Endothelial cell of umbilical vein (primary cell): ENCODE measurements at regions not wholly inside any gene's neighbourhood (a gene's known extent, or its start where the extent isn't known, plus 50 kb on each side); places are given as distances from the start of the nearest gene placed in this dataset.

Experiments
- BruUV-seq: library from RNA; stranded (reverse); fragments of 400-500 nt; replicated peaks from 2 replicates; lab custom pipeline; 2021; lab: Mats Ljungman, UMichigan
- CTCF ChIA-PET: fragments of 300-600, 350-600 bp; sonication (Branson Sonifier 250); formaldehyde crosslinking; loops from one replicate; lab custom pipeline; 2021; ENCODE audit warnings: antibody characterized with exemption, inconsistent platforms; lab: Charles Lee
- POLR2A ChIA-PET: fragments of 300-600, 350-600 bp; sonication (Branson Sonifier 250); formaldehyde crosslinking; loops from one replicate; lab custom pipeline; 2021; ENCODE audit warnings: antibody characterized with exemption, inconsistent platforms; lab: Charles Lee
- DNase-seq: peaks from one replicate; pipeline ENCODE4 v3.0.0-alpha.2; 2011; ENCODE audit warnings: low read depth, low spot score
- FAIRE-seq: peaks from 2 replicates; lab custom pipeline; 2011; peaks lifted over from hg19 to GRCh38; lab: Jason Lieb, UNC
- H2AFZ ChIP-seq: 2 replicates; pipeline ENCODE4 v1.6.0; 2012; ENCODE audit warnings: low read depth, low read length, control low read depth, inconsistent platforms
- H3K27ac ChIP-seq: 2 replicates; pipeline ENCODE4 v1.5.1; 2011; ENCODE audit warnings: low read depth, mild to moderate bottlenecking, control low read depth, low read length, moderate library complexity; ENCODE audit not compliant: insufficient read depth
- H3K27me3 ChIP-seq, 2 experiments: 2 replicates each; pipeline versions ENCODE4 v1.6.0 to v1.6.1; 2011; ENCODE audit warnings: low read length in 2 of 2, mixed read lengths in 1 of 2; ENCODE audit not compliant: control insufficient read depth in 2 of 2, insufficient read depth in 2 of 2
- H3K36me3 ChIP-seq, 2 experiments: 2 replicates in 1 of 2; 3 replicates in 1 of 2; pipeline ENCODE4 v1.5.1; 2011; ENCODE audit warnings: low read length in 2 of 2, mild to moderate bottlenecking in 1 of 2, moderate library complexity in 1 of 2; ENCODE audit not compliant: control insufficient read depth in 2 of 2, insufficient read depth in 2 of 2; ENCODE audit errors: extremely low read depth in 1 of 2
- H3K4me1 ChIP-seq: 3 replicates; pipeline ENCODE4 v1.5.1; 2011; ENCODE audit warnings: mild to moderate bottlenecking, low read length; ENCODE audit not compliant: control insufficient read depth, insufficient read depth; ENCODE audit errors: extremely low read depth
- H3K4me2 ChIP-seq: 2 replicates; pipeline ENCODE4 v1.6.1; 2011; ENCODE audit warnings: low read length, control low read depth, mixed read lengths; ENCODE audit not compliant: insufficient read depth
- H3K4me3 ChIP-seq, 3 experiments: fragments of 200-600 bp in 1 of 3; sonication (generic), shearing (Covaris generic) in 1 of 3; replicated peaks in 1 of 3; 2 replicates each; pipeline ENCODE4 v1.5.1; 2011 to 2016; ENCODE audit warnings: control low read depth in 3 of 3, low read length in 3 of 3, mild to moderate bottlenecking in 2 of 3, inconsistent platforms in 1 of 3, low read depth in 1 of 3, moderate library complexity in 1 of 3; ENCODE audit not compliant: insufficient read depth in 1 of 3
- H3K79me2 ChIP-seq: 2 replicates; pipeline ENCODE4 v1.6.0; 2012; ENCODE audit warnings: low read length, inconsistent platforms; ENCODE audit not compliant: control insufficient read depth, insufficient read depth
- H3K9ac ChIP-seq: replicated peaks from 2 replicates; pipeline ENCODE3; 2011; ENCODE audit warnings: low read length, control low read depth; ENCODE audit not compliant: insufficient read depth; ENCODE audit errors: extremely low read depth
- H3K9me1 ChIP-seq: replicated peaks from 3 replicates; pipeline ENCODE4 v1.6.0; 2011; ENCODE audit warnings: mild to moderate bottlenecking, low read length; ENCODE audit not compliant: control insufficient read depth, insufficient read depth; ENCODE audit errors: extremely low read depth
- H3K9me3 ChIP-seq: replicated peaks from 2 replicates; pipeline ENCODE4 v1.5.1; 2012; ENCODE audit warnings: low read length, inconsistent platforms; ENCODE audit not compliant: control insufficient read depth, insufficient read depth
- H4K20me1 ChIP-seq: replicated peaks from 2 replicates; pipeline ENCODE3; 2011; ENCODE audit warnings: mild to moderate bottlenecking, low read length; ENCODE audit not compliant: control insufficient read depth, insufficient read depth; ENCODE audit errors: extremely low read depth
- EZH2 ChIP-seq: IDR thresholded peaks from 2 replicates; pipeline ENCODE4 v1.6.1; 2012; ENCODE audit warnings: borderline replicate concordance, low read depth, mild to moderate bottlenecking, moderate library complexity, low read length, inconsistent platforms; ENCODE audit not compliant: severe bottlenecking
- FOS ChIP-seq: IDR thresholded peaks from 2 replicates; pipeline ENCODE4 v1.6.1; 2011; ENCODE audit warnings: mild to moderate bottlenecking, low read length, moderate library complexity, borderline replicate concordance; ENCODE audit not compliant: insufficient read depth
- GATA2 ChIP-seq: IDR thresholded peaks from 2 replicates; pipeline ENCODE4 v1.7.0; 2011; ENCODE audit warnings: low read depth, mild to moderate bottlenecking, moderate library complexity, mixed read lengths, low read length; ENCODE audit not compliant: insufficient read length, insufficient read depth
- JUN ChIP-seq: IDR thresholded peaks from 2 replicates; pipeline ENCODE4 v1.6.1; 2011; ENCODE audit warnings: borderline replicate concordance, low read depth; ENCODE audit not compliant: insufficient read length, insufficient read depth
- MAX ChIP-seq: IDR thresholded peaks from 2 replicates; pipeline ENCODE4 v1.6.1; 2011; ENCODE audit not compliant: insufficient read depth, insufficient read length
- MYC ChIP-seq: IDR thresholded peaks from one replicate; pipeline ENCODE4 v1.6.1; 2011; ENCODE audit warnings: mild to moderate bottlenecking, low read depth, low read length
- POLR2A ChIP-seq: IDR thresholded peaks from 2 replicates; pipeline ENCODE4 v1.6.1; 2012; ENCODE audit warnings: low read depth, mild to moderate bottlenecking, control low read depth, low read length
- POLR2AphosphoS5 ChIP-seq: IDR thresholded peaks from 2 replicates; pipeline ENCODE4 v1.6.1; 2012; ENCODE audit warnings: low read depth, mild to moderate bottlenecking, control low read depth, low read length, moderate library complexity; ENCODE audit not compliant: insufficient read depth
- dilution Hi-C: fragments of 300-500 bp; cut with MboI; formaldehyde crosslinking; loops from one replicate; pipeline ENCODE4 v1.15.0; 2019; ENCODE audit warnings: low sequenced_read_pairs; ENCODE audit not compliant: extremely low pct_ligation_motif_present
- intact Hi-C: fragments of 100-400 bp; cut with micrococcal nuclease; formaldehyde crosslinking; loops from one replicate; pipeline ENCODE4 v1.10.0; 2022
- TF ChIP-seq, protein P1 (sequence below), 2 donors: IDR thresholded peaks; 1 replicate in 1 of 2; 2 replicates in 1 of 2; pipeline ENCODE4 v1.5.1; 2011; ENCODE audit warnings: low read length in 2 of 2, mild to moderate bottlenecking in 2 of 2, moderate library complexity in 2 of 2, control low read depth in 1 of 2, inconsistent platforms in 1 of 2, low read depth in 1 of 2; ENCODE audit not compliant: insufficient read depth in 1 of 2; ENCODE audit errors: extremely low read depth in 1 of 2

DNA sequence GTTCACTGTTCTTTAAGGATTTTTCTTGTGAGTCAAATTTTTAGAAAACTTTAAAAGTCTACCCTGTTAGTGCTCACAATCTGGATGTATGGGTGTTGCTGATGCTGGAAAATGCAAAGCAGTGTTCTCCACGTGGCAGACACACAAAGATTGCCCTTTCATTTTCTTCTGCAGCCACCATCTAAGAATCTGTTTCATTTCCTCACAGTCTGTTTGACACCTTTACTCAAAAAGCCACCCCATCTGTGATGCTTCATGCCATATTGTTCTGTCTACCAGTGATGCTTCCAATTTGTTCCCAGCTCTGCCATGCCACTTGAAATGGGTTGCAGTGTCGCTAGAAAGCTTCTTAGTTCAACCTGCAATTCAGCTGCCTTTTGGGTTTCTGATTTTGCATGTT, 464.2 kb upstream of the UBE2E3 start:
- Histone ChIP-seq H3K9me1 (no peaks in the 10 kb centered on the region), H4K20me1 (no peaks in the 10 kb centered on the region), H2AFZ (no peak overlapping the region), H3K4me3 (no peak overlapping the region), H3K36me3 (no peaks in the 10 kb centered on the region), H3K4me2 (no peak overlapping the region), H3K27ac (no peak overlapping the region), H3K27me3 (no peaks in the 10 kb centered on the region), H3K79me2 (no peaks in the 10 kb centered on the region), H3K9ac (no peak overlapping the region), H3K4me1 (peaks cover 24% of the 10 kb centered on the region), H3K9me3 (no peaks in the 10 kb centered on the region)
- TF ChIP-seq GATA2 (no peak), FOS (no peak), MYC (no peak), POLR2AphosphoS5 (no peak), MAX (no peak), EZH2 (no peak), POLR2A (no peak), JUN (no peak)
- TF ChIP-seq, protein P1, sequence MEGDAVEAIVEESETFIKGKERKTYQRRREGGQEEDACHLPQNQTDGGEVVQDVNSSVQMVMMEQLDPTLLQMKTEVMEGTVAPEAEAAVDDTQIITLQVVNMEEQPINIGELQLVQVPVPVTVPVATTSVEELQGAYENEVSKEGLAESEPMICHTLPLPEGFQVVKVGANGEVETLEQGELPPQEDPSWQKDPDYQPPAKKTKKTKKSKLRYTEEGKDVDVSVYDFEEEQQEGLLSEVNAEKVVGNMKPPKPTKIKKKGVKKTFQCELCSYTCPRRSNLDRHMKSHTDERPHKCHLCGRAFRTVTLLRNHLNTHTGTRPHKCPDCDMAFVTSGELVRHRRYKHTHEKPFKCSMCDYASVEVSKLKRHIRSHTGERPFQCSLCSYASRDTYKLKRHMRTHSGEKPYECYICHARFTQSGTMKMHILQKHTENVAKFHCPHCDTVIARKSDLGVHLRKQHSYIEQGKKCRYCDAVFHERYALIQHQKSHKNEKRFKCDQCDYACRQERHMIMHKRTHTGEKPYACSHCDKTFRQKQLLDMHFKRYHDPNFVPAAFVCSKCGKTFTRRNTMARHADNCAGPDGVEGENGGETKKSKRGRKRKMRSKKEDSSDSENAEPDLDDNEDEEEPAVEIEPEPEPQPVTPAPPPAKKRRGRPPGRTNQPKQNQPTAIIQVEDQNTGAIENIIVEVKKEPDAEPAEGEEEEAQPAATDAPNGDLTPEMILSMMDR (IDR thresholded peaks at IDR 0.05; ENCODE audit: extremely low read depth in 1 of 2, insufficient read depth in 1 of 2, low read depth in 1 of 2, low read length in 2 of 2): no peak
- no peak for DNase-seq
- dilution Hi-C loops: no loop called here
- intact Hi-C loops: no loop called here
- CTCF ChIA-PET: no interaction called here
- POLR2A ChIA-PET: no interaction called here
- FAIRE-seq: no peak
- no TSS peak for BruUV-seq
